A549 (cell line): ENCODE measurements at regions not wholly inside any gene's neighbourhood (a gene's known extent, or its start where the extent isn't known, plus 50 kb on each side); places are given as distances from the start of the nearest gene placed in this dataset.

Experiments
- BHLHE40 ChIP-seq: IDR thresholded peaks from 2 replicates; pipeline ENCODE4 v1.6.1; 2012; ENCODE audit warnings: low read depth, low read length, inconsistent platforms
- CTCF ChIP-seq: fragments of >200 bp; sonication (Bioruptor Twin); formaldehyde crosslinking; IDR thresholded peaks from 3 replicates; pipeline ENCODE4 v1.5.1; 2016
- GATA3 ChIP-seq: IDR thresholded peaks from 2 replicates; pipeline ENCODE4 v1.6.1; 2012; ENCODE audit warnings: borderline replicate concordance
- TF ChIP-seq, protein P1 (sequence below): fragments of 200-600 bp; sonication (generic); IDR thresholded peaks from 2 replicates; pipeline ENCODE4 v1.6.1; 2016; ENCODE audit warnings: antibody characterized with exemption, mild to moderate bottlenecking, moderate library complexity

GRCh38 chr10:78462176-78462575 lies 428.5 kb downstream of the RPS24 start:
- TF ChIP-seq CTCF = no peak
- TF ChIP-seq BHLHE40 = no peak
- TF ChIP-seq, protein P1, sequence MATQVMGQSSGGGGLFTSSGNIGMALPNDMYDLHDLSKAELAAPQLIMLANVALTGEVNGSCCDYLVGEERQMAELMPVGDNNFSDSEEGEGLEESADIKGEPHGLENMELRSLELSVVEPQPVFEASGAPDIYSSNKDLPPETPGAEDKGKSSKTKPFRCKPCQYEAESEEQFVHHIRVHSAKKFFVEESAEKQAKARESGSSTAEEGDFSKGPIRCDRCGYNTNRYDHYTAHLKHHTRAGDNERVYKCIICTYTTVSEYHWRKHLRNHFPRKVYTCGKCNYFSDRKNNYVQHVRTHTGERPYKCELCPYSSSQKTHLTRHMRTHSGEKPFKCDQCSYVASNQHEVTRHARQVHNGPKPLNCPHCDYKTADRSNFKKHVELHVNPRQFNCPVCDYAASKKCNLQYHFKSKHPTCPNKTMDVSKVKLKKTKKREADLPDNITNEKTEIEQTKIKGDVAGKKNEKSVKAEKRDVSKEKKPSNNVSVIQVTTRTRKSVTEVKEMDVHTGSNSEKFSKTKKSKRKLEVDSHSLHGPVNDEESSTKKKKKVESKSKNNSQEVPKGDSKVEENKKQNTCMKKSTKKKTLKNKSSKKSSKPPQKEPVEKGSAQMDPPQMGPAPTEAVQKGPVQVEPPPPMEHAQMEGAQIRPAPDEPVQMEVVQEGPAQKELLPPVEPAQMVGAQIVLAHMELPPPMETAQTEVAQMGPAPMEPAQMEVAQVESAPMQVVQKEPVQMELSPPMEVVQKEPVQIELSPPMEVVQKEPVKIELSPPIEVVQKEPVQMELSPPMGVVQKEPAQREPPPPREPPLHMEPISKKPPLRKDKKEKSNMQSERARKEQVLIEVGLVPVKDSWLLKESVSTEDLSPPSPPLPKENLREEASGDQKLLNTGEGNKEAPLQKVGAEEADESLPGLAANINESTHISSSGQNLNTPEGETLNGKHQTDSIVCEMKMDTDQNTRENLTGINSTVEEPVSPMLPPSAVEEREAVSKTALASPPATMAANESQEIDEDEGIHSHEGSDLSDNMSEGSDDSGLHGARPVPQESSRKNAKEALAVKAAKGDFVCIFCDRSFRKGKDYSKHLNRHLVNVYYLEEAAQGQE = no peak
- TF ChIP-seq GATA3 = no peak
